ENCODE measurements at regions not wholly inside any gene's neighbourhood (a gene's known extent, or its start where the extent isn't known, plus 50 kb on each side); places are given as distances from the start of the nearest gene placed in this dataset.

GRCh38 chr3:127351321-127351720 is 63.5 kb upstream of the PRR20G start:
- TF ChIP-seq CTCF (IDR thresholded peaks at IDR 0.05; ENCODE audit: insufficient read depth in 1 of 2, low read depth in 1 of 2, low read length in 1 of 2, severe bottlenecking in 1 of 2, unreplicated experiment in 1 of 2): no peak
- Histone ChIP-seq H3K4me1 (no peaks in the 10 kb centered on the region), H3K4me3 (ENCODE audit: low read depth, low read length) (no peak overlapping the region), H3K36me3 (ENCODE audit: control insufficient read depth, insufficient read depth, low read length) (no peaks in the 10 kb centered on the region), H3K27me3 (replicated peaks; ENCODE audit: control insufficient read depth, insufficient read depth, low read length) (no peaks in the 10 kb centered on the region; the same call in 1 of the 2 replicates), H3K9me3 (peaks cover 9% of the 10 kb centered on the region)
- CTCF ChIA-PET: no interaction called here
- H3K4me3 Mint-ChIP-seq (ENCODE audit: unreplicated experiment): no peak overlapping the region
- H3K9me3 Mint-ChIP-seq (ENCODE audit: unreplicated experiment): no peaks in the 10 kb centered on the region
- intact Hi-C loops (cut with micrococcal nuclease; ENCODE audit: unreplicated experiment): no loop called here
- no peaks in the 10 kb centered on the region for H3K36me3 Mint-ChIP-seq (ENCODE audit: insufficient read depth, unreplicated experiment)
- H3K4me1 Mint-ChIP-seq (ENCODE audit: low read depth, unreplicated experiment): no peaks in the 10 kb centered on the region
- BruUV-seq (replicated peaks): no TSS peak
- no peak for DNase-seq
- H3K27me3 Mint-ChIP-seq (ENCODE audit: insufficient read depth, unreplicated experiment): peaks cover 25% of the 10 kb centered on the region
- H3K27ac Mint-ChIP-seq (ENCODE audit: unreplicated experiment): no peak overlapping the region
- POLR2A ChIA-PET: no interaction called here

GRCh38 chr3:127350172-127351050 is 62.6 kb upstream of the PRR20G start:
- no peak for TF ChIP-seq CTCF (IDR thresholded peaks at IDR 0.05; ENCODE audit: insufficient read depth in 1 of 2, low read depth in 1 of 2, low read length in 1 of 2, severe bottlenecking in 1 of 2, unreplicated experiment in 1 of 2)
- H3K36me3 ChIP-seq (ENCODE audit: control insufficient read depth, insufficient read depth, low read length): no peaks in the 10 kb centered on the region
- ChIA-PET POLR2A (no interaction called here), CTCF (no interaction called here)
- Mint-ChIP-seq H3K9me3 (ENCODE audit: unreplicated experiment) (no peaks in the 10 kb centered on the region), H3K4me3 (ENCODE audit: unreplicated experiment) (no peak overlapping the region), H3K36me3 (ENCODE audit: insufficient read depth, unreplicated experiment) (no peaks in the 10 kb centered on the region), H3K27ac (ENCODE audit: unreplicated experiment) (no peak overlapping the region), H3K4me1 (ENCODE audit: low read depth, unreplicated experiment) (no peaks in the 10 kb centered on the region), H3K27me3 (ENCODE audit: insufficient read depth, unreplicated experiment) (peaks cover 27% of the 10 kb centered on the region)
- DNase-seq: no peak
- no peaks in the 10 kb centered on the region for H3K4me1 ChIP-seq
- H3K9me3 ChIP-seq: no peaks in the 10 kb centered on the region
- intact Hi-C loops (cut with micrococcal nuclease; ENCODE audit: unreplicated experiment): no loop called here
- no peaks in the 10 kb centered on the region; the same call in 1 of the 2 replicates for H3K27me3 ChIP-seq (replicated peaks; ENCODE audit: control insufficient read depth, insufficient read depth, low read length)
- no peak overlapping the region for H3K4me3 ChIP-seq (ENCODE audit: low read depth, low read length)
- BruUV-seq (replicated peaks): no TSS peak

- H3K4me1 Mint-ChIP-seq (ENCODE audit: low read depth, unreplicated experiment): no peaks in the 10 kb centered on the region
- peaks cover 27% of the 10 kb centered on the region for H3K27me3 Mint-ChIP-seq (ENCODE audit: insufficient read depth, unreplicated experiment)
- H3K9me3 Mint-ChIP-seq (ENCODE audit: unreplicated experiment): no peaks in the 10 kb centered on the region
- Histone ChIP-seq H3K36me3 (ENCODE audit: control insufficient read depth, insufficient read depth, low read length) (no peaks in the 10 kb centered on the region), H3K9me3 (no peaks in the 10 kb centered on the region), H3K4me1 (no peaks in the 10 kb centered on the region), H3K4me3 (ENCODE audit: low read depth, low read length) (no peak overlapping the region), H3K27me3 (replicated peaks; ENCODE audit: control insufficient read depth, insufficient read depth, low read length) (no peaks in the 10 kb centered on the region; the same call in 1 of the 2 replicates)
- intact Hi-C loops (cut with micrococcal nuclease; ENCODE audit: unreplicated experiment): no loop called here
- H3K36me3 Mint-ChIP-seq (ENCODE audit: insufficient read depth, unreplicated experiment): no peaks in the 10 kb centered on the region
- no peak for DNase-seq
- no peak overlapping the region for H3K4me3 Mint-ChIP-seq (ENCODE audit: unreplicated experiment)
- POLR2A ChIA-PET: no interaction called here
- no TSS peak for BruUV-seq (replicated peaks)
- TF ChIP-seq CTCF (IDR thresholded peaks at IDR 0.05; ENCODE audit: insufficient read depth in 1 of 2, low read depth in 1 of 2, low read length in 1 of 2, severe bottlenecking in 1 of 2, unreplicated experiment in 1 of 2): no peak
- H3K27ac Mint-ChIP-seq (ENCODE audit: unreplicated experiment): no peak overlapping the region
- CTCF ChIA-PET: interaction anchor here (0.6 kb wide), 1 partner anchor 26 kb away, joined by 3 read pairs; no protein-coding TSS in a partner anchor
Observed at GRCh38 chr3:127349501-127350171, 61.8 kb upstream of the PRR20G start.

All from Caco-2 (cell line).